Upper lobe of left lung (tissue), 6 donors: ENCODE measurements at regions not wholly inside any gene's neighbourhood (a gene's known extent, or its start where the extent isn't known, plus 50 kb on each side); places are given as distances from the start of the nearest gene placed in this dataset.
"Not testable (repeated sequence)": the region's sequence is repeated elsewhere in the genome, so short reads cannot be mapped to it uniquely, and the experiment has no call there.

Source experiments
- ATAC-seq, 2 donors: fragments of 200-7000 bp; cut with Tn5 transposase; one replicate each; pipeline ENCODE4 v1.9.1; 2022; ENCODE audit warnings: mild to moderate bottlenecking in 2 of 2, moderate library complexity in 2 of 2; ENCODE audit not compliant: low FRiP score in 2 of 2
- DNase-seq, 2 donors: peaks; one replicate each; pipeline ENCODE4 v3.0.0-alpha.2; 2019 to 2020
- H3K27ac ChIP-seq, 4 donors: fragments of 200-600 bp; sonication (generic); one replicate each; pipeline ENCODE4 v1.5.1; 2016 to 2019
- H3K27me3 ChIP-seq, 4 donors: fragments of 200-600 bp; sonication (generic); one replicate each; pipeline ENCODE4 v1.5.1; 2017 to 2019
- H3K36me3 ChIP-seq, 4 donors: fragments of 200-600 bp; sonication (generic); one replicate each; pipeline ENCODE4 v1.5.1; 2016 to 2019
- H3K4me1 ChIP-seq, 4 donors: fragments of 200-600 bp; sonication (generic); one replicate each; pipeline ENCODE4 v1.5.1; 2018 to 2019
- H3K4me3 ChIP-seq, 4 donors: fragments of 200-600 bp; sonication (generic); one replicate each; pipeline ENCODE4 v1.5.1; 2017 to 2019; ENCODE audit warnings: mild to moderate bottlenecking in 2 of 4, moderate library complexity in 1 of 4
- H3K9me3 ChIP-seq, 4 donors: fragments of 200-600 bp; sonication (generic); one replicate each; pipeline ENCODE4 v1.5.1; 2018 to 2019
- CTCF ChIP-seq, 6 experiments: fragments of 450-650 bp in 4 of 6; fragments of 200-600 bp in 2 of 6; sonication (generic) in 2 of 6; IDR thresholded peaks; one replicate each; pipeline ENCODE4 v1.5.1; 2016 to 2019; ENCODE audit warnings: antibody characterized with exemption in 6 of 6
- EP300 ChIP-seq, 4 donors: sonication (generic); formaldehyde crosslinking; IDR thresholded peaks; one replicate each; pipeline ENCODE4 v1.5.1; 2017; ENCODE audit warnings: antibody characterized with exemption in 4 of 4, control low read depth in 2 of 4
- POLR2A ChIP-seq, 4 donors: fragments of 450-650 bp; IDR thresholded peaks; one replicate each; pipeline ENCODE4 v1.5.1; 2016 to 2017; ENCODE audit warnings: antibody characterized with exemption in 4 of 4, mild to moderate bottlenecking in 2 of 4
- POLR2AphosphoS5 ChIP-seq, 2 donors: sonication (generic); formaldehyde crosslinking; IDR thresholded peaks; one replicate each; pipeline ENCODE4 v1.5.1; 2017; ENCODE audit warnings: antibody characterized with exemption in 2 of 2
- WGBS, 2 donors: methylation state at CpG; one replicate each; pipeline ENCODE4 v1.1.5; 2017 to 2018; 5-methylcytosine and 5-hydroxymethylcytosine counted together
- donor health status: DM: no; HTN: no; CAD: no; lungs with moderate emphysema.
- donor health status: DM: no; HTN: yes; CAD: no; lungs with severe emphysema.

- H3K4me3 ChIP-seq, result no peak overlapping the region
- H3K36me3 ChIP-seq, result no peaks in the 10 kb centered on the region
- TF ChIP-seq CTCF (IDR thresholded peaks at IDR 0.05), result no peak
- H3K9me3 ChIP-seq, result peaks cover 0 to 12% (median 2%) of the 10 kb centered on the region in 4 donors
- ATAC-seq (no peak), DNase-seq (no peak)
- WGBS, 2 donors, result 76 to 100% methylated on average over 1 of the region's 1 CpG
- no peaks in the 10 kb centered on the region for H3K27me3 ChIP-seq
- no peak overlapping the region for H3K27ac ChIP-seq
- H3K4me1 ChIP-seq, result no peaks in the 10 kb centered on the region
Observed at GRCh38 chrX:66931713-66932112, 292.8 kb upstream of the EDA2R start.

GRCh38 chrX:66930516-66930915, 291.6 kb upstream of the EDA2R start:
- peaks cover 0 to 12% (median 2%) of the 10 kb centered on the region in 4 donors for H3K9me3 ChIP-seq
- not testable (repeated sequence) for H3K4me3 ChIP-seq, H3K27me3 ChIP-seq, ATAC-seq, H3K27ac ChIP-seq, H3K4me1 ChIP-seq, H3K36me3 ChIP-seq
- DNase-seq, result peak in 1 of 2 donors; percentile 5
- 85 to 95% methylated on average over 15 to 18 of the region's 18 CpGs for WGBS, 2 donors

- H3K4me1 ChIP-seq, result no peaks in the 10 kb centered on the region
- no peaks in the 10 kb centered on the region for H3K36me3 ChIP-seq
- H3K9me3 ChIP-seq, result peaks cover 0 to 6% (median 0%) of the 10 kb centered on the region in 4 donors
- H3K4me3 ChIP-seq, result no peak overlapping the region
- WGBS, 2 donors, result 81 to 95% methylated on average over 1 of the region's 1 CpG
- no peak for DNase-seq
- no peak overlapping the region for H3K27ac ChIP-seq
- ATAC-seq, result no peak
- TF ChIP-seq POLR2A (IDR thresholded peaks at IDR 0.05), result no peak
- no peak for TF ChIP-seq POLR2AphosphoS5 (IDR thresholded peaks at IDR 0.05)
- TF ChIP-seq CTCF (IDR thresholded peaks at IDR 0.05), result no peak
- TF ChIP-seq EP300 (IDR thresholded peaks at IDR 0.05), result no peak
- H3K27me3 ChIP-seq, result no peaks in the 10 kb centered on the region
Observed at GRCh38 chrX:66920296-66920695, 281.4 kb upstream of the EDA2R start.

- no peak overlapping the region for H3K27ac ChIP-seq
- no peaks in the 10 kb centered on the region for H3K27me3 ChIP-seq
- peaks cover 0 to 4% (median 0%) of the 10 kb centered on the region in 4 donors for H3K9me3 ChIP-seq
- ATAC-seq (no peak), DNase-seq (no peak)
- 68 to 81% methylated on average over 4 of the region's 4 CpGs for WGBS, 2 donors
- no peaks in the 10 kb centered on the region for H3K4me1 ChIP-seq
- no peak overlapping the region for H3K4me3 ChIP-seq
- H3K36me3 ChIP-seq, result no peaks in the 10 kb centered on the region
- TF ChIP-seq EP300 (IDR thresholded peaks at IDR 0.05), result no peak
- no peak for TF ChIP-seq POLR2AphosphoS5 (IDR thresholded peaks at IDR 0.05)
Observed at GRCh38 chrX:66919280-66919832, 280.5 kb upstream of the EDA2R start.

- WGBS, 2 donors, result 72 to 100% methylated on average over 1 of the region's 1 CpG
Observed at GRCh38 chrX:66918511-66918910, 279.6 kb upstream of the EDA2R start.

More at GRCh38 chrX:66918511-66918910, 279.6 kb upstream of the EDA2R start:
- no peaks in the 10 kb centered on the region for H3K27me3 ChIP-seq
- no peak overlapping the region for H3K4me3 ChIP-seq
- no peaks in the 10 kb centered on the region for H3K36me3 ChIP-seq
- H3K9me3 ChIP-seq, result no peaks in the 10 kb centered on the region
- no peak for TF ChIP-seq EP300 (IDR thresholded peaks at IDR 0.05)
- TF ChIP-seq POLR2AphosphoS5 (IDR thresholded peaks at IDR 0.05), result no peak
- TF ChIP-seq CTCF (IDR thresholded peaks at IDR 0.05), result no peak
- no peak for TF ChIP-seq POLR2A (IDR thresholded peaks at IDR 0.05)
- no peak overlapping the region for H3K27ac ChIP-seq
- H3K4me1 ChIP-seq, result no peaks in the 10 kb centered on the region
- no peak for DNase-seq
- no peak for ATAC-seq
